RPMI8226 (cell line): ENCODE measurements at regions not wholly inside any gene's neighbourhood (a gene's known extent, or its start where the extent isn't known, plus 50 kb on each side); places are given as distances from the start of the nearest gene placed in this dataset.

Experiments
- DNase-seq: peaks from one replicate; pipeline ENCODE4 v3.0.0-alpha.2; 2015

GRCh38 chr2:234834228-234834923 is 117.4 kb upstream of the SH3BP4 start:
- DNase-seq = no peak

GRCh38 chr2:234830853-234831252 is 121.0 kb upstream of the SH3BP4 start:
- no peak for DNase-seq

- no peak for DNase-seq
Observed at GRCh38 chr2:234829074-234829455, 122.8 kb upstream of the SH3BP4 start.

- DNase-seq = no peak
Observed at GRCh38 chr2:234828382-234829073, 123.3 kb upstream of the SH3BP4 start.

- DNase-seq = no peak
Observed at GRCh38 chr2:234827096-234827860, 124.5 kb upstream of the SH3BP4 start.

- no peak for DNase-seq
Observed at GRCh38 chr2:234826681-234827080, 125.1 kb upstream of the SH3BP4 start.

GRCh38 chr2:234825616-234826015 is 126.2 kb upstream of the SH3BP4 start:
- no peak for DNase-seq

GRCh38 chr2:234823877-234824376 is 127.9 kb upstream of the SH3BP4 start:
- no peak for DNase-seq

GRCh38 chr2:234823196-234823876 is 128.5 kb upstream of the SH3BP4 start:
- no peak for DNase-seq

- no peak for DNase-seq
Observed at GRCh38 chr2:234821946-234822475, 129.8 kb upstream of the SH3BP4 start.

GRCh38 chr2:234818937-234819336 is 132.9 kb upstream of the SH3BP4 start:
- DNase-seq = no peak

- DNase-seq = no peak
Observed at GRCh38 chr2:234816491-234816890, 135.3 kb upstream of the SH3BP4 start.

- no peak for DNase-seq
Observed at GRCh38 chr2:234816056-234816455, 135.8 kb upstream of the SH3BP4 start.

- DNase-seq = no peak
Observed at GRCh38 chr2:234814374-234814773, 137.4 kb upstream of the SH3BP4 start.

GRCh38 chr2:234812851-234813250 is 139.0 kb upstream of the SH3BP4 start:
- DNase-seq = no peak

GRCh38 chr2:234808907-234809306 is 142.9 kb upstream of the SH3BP4 start:
- DNase-seq = no peak

GRCh38 chr2:234806818-234807217 is 145.0 kb upstream of the SH3BP4 start:
- no peak for DNase-seq

- DNase-seq = no peak
Observed at GRCh38 chr2:234805836-234806235, 146.0 kb upstream of the SH3BP4 start.

- no peak for DNase-seq
Observed at GRCh38 chr2:234804704-234805103, 147.1 kb upstream of the SH3BP4 start.

- DNase-seq = no peak
Observed at GRCh38 chr2:234802845-234803171, 149.0 kb upstream of the SH3BP4 start.

- DNase-seq = no peak
Observed at GRCh38 chr2:234802071-234802844, 149.6 kb upstream of the SH3BP4 start.

GRCh38 chr2:234797566-234798250 is 154.1 kb upstream of the SH3BP4 start:
- peak; percentile 6 for DNase-seq
